ENCODE measurements at regions not wholly inside any gene's neighbourhood (a gene's known extent, or its start where the extent isn't known, plus 50 kb on each side); places are given as distances from the start of the nearest gene placed in this dataset.
"Not testable (repeated sequence)": the region's sequence is repeated elsewhere in the genome, so short reads cannot be mapped to it uniquely, and the experiment has no call there.

- no peak for DNase-seq
Measured at GRCh38 chr1:185393815-185394214, 76.8 kb upstream of the IVNS1ABP start.

GRCh38 chr1:185393205-185393604, 76.2 kb upstream of the IVNS1ABP start:
- DNase-seq = no peak

- DNase-seq = no peak
Measured at GRCh38 chr1:185388815-185389214, 71.8 kb upstream of the IVNS1ABP start.

DNA sequence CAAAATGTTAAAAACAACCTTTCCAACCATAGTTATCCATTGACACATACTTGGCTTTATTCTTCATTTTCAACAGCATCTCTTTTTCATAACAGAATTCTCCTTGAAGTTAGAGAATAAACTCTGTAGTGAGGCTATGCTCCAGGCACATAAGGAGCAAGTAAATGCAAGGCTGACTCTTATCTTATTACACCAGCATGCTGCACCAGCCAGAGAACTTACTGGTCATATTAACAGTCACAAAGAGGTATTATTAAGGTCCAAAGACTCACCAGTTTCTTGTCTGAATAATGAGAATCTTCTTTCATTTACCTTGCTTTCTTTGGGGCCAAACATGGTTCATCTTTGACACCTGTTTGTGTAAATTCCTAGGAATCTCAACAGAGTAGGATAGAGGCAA, 71.3 kb upstream of the IVNS1ABP start:
- DNase-seq = no peak

DNA sequence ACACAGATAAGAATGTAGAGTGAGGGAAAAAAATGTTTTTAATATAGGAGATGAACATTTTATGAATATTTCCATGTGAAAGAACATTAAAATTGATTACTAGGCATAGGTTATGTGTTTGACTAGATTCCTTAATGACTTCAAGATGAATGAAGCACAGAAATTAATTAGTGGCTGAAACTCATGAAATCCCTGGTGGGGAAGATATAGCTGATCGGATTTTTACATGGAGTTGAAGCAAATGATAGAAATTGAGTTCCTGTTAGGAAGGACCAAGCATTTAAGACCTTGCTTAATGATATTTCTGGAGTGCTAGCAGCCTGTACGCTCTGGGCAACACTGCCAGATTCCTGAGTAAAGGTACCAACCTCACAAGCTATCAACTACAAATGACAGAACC, 68.9 kb upstream of the IVNS1ABP start:
- DNase-seq = no peak

GRCh38 chr1:185383805-185384204, 66.8 kb upstream of the IVNS1ABP start:
- DNase-seq = not testable (repeated sequence)

GRCh38 chr1:185377831-185378230, 60.8 kb upstream of the IVNS1ABP start:
- no peak for DNase-seq

GRCh38 chr1:185376840-185377635, 60.0 kb upstream of the IVNS1ABP start:
- DNase-seq = no peak

DNA sequence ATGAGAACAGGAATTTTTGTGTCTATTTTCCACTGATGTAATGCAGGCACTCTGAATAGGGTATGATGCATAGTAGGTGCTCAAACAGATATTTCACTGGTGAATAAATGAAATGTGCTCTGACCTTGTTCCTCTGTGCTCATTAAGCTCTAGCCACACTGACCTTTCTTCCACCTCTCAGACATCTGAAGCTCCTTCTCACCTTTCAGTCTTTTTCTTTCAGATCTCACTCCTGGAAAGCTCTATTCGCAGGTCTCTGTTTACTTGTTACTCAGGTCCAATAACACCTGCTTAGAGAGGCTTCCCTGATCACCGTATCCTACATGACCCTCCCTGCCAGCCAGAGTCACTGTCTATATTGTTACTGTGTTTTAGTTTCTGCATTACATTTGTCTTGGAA, 59.2 kb upstream of the IVNS1ABP start:
- DNase-seq = no peak

GRCh38 chr1:185375583-185375982, 58.5 kb upstream of the IVNS1ABP start:
- no peak for DNase-seq

DNA sequence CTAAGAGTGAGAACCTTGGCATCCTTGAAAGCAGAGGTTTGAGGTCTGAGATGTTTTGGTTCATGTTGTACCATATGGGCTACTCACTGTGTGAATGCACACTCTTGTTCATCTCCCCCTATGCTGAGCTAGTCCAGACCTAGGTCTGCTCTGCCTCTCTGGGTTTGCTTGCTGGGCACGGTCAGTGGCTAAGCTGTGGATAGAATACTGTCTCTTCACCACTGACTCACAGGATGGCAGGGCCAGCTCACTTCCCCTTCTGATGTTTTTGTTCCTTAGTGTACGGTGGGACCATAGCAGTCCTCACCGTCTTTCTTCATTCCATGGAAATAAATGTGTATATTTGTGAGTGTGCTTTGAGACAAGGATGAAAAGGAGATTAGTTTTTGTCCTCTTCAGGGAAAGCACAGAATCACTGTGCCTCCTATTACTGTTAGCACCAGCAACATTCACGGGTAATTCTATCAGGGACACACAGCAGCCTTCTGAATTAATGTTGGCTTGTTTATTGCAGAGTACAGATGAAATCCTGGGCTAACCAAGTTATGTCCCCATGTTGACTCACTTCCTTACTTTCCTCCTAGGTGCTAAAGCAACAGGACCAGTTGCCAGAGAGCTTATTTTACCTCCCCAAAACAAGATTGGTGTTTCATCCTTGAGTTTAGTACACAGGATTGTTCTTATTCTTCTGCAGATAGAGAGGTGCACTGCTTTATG, 56.9 kb upstream of the IVNS1ABP start:
- DNase-seq = no peak

DNA sequence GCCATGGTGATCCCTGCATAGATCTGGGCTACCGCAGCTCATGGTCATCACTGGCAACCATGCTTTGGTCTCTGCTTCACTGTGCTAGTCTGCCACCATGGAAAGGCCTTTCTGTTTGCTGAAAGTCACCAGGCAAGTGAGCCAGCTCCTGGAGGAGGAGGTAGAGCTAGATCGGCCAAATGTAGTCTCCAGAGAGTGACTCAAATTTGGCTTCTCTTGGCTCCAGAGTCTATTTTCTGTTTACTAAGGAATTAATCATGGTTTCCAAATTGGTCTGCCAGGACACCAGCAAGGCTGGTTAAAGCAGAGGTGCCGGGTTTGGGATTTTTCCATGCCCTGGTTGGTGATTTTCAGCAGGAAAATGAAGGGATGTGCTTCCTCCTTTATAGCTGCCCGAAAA, 52.7 kb upstream of the IVNS1ABP start:
- no peak for DNase-seq

- DNase-seq = no peak
Measured at GRCh38 chr1:185368913-185369491, 52.0 kb upstream of the IVNS1ABP start.

- no peak for DNase-seq
Measured at GRCh38 chr1:185368313-185368855, 51.3 kb upstream of the IVNS1ABP start.

GRCh38 chr1:185367218-185367617, 50.2 kb upstream of the IVNS1ABP start:
- no peak for DNase-seq

Data from RPMI8226 (cell line).